ENCODE measurements at regions not wholly inside any gene's neighbourhood (a gene's known extent, or its start where the extent isn't known, plus 50 kb on each side); places are given as distances from the start of the nearest gene placed in this dataset.
A peak's percentile ranks its signal among the peaks of the same experiment; 100 is the strongest.
"Not testable (repeated sequence)": the region's sequence is repeated elsewhere in the genome, so short reads cannot be mapped to it uniquely, and the experiment has no call there.

DNA sequence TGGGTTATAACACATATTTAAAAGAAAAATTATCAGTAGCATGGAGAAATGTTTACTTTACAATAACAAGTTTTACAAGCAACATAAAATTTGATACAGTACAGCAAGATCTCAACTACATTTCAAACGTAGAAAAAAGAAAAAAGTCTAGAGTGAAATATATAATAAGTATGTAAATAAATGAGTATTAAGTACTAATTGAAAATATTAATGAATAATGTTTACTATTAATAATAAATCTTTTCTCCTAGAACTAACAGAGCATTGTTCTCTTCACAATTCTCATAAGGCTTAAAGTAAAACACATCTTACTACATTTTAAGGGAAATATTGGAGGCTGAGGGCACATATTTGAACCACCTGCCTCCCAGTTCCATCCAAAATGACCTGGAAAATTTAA is 72.1 kb downstream of the TMEM212 start:
- no peak for DNase-seq (ENCODE audit: low spot score)

- DNase-seq (ENCODE audit: low spot score) = no peak
Measured at GRCh38 chr3:171916888-171917287, 73.7 kb downstream of the TMEM212 start.

DNA sequence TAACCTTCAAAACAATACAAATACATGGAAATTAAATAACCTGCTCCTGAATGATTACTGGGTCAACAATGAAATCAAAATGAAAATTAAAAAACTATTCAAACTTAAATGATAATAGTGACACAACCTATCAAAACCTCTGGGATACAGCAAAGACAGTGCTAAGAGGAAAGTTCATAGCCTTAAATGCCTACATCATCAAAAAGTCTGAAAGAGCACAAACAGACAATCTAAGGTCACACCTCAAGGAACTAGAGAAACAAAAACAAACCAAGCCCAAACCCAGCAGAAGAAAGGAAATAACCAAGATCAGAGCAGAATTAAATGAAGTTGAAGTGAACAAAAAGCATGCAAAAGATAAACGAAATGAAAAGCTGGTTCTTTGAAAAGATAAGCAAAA is 79.5 kb downstream of the TMEM212 start:
- not testable (repeated sequence) for DNase-seq (ENCODE audit: low spot score)

- not testable (repeated sequence) for DNase-seq (ENCODE audit: low spot score)
Measured at GRCh38 chr3:171923668-171924067, 80.5 kb downstream of the TMEM212 start.

- not testable (repeated sequence) for DNase-seq (ENCODE audit: low spot score)
Measured at GRCh38 chr3:171924864-171925263, 81.7 kb downstream of the TMEM212 start.

DNA sequence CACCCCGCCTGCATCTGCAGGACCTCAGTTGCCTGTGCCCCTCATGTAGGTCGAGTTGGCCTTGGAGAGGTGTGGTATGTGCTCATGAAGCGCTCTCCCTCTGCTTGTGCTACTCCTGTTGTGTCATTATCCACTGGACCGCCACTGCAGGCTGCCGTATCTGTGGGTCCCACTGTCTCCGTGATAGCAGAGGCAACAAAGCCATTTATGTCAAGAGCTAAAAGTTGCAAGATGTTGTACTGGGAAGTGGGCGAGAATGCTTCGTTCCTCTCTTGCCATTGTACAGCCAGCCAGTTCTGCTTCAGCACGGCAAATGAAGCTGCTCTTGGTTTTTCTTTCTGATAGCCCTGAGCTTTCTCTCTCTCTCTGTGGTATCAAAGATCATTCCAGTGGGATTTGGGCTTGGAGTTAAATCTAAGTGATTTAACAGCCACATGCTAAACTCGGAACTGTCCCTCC is 89.0 kb downstream of the TMEM212 start:
- no peak for DNase-seq (ENCODE audit: low spot score)

GRCh38 chr3:171933441-171933840 is 90.3 kb downstream of the TMEM212 start:
- DNase-seq (ENCODE audit: low spot score) = no peak

- no peak for DNase-seq (ENCODE audit: low spot score)
Measured at GRCh38 chr3:171935261-171936123, 92.3 kb downstream of the TMEM212 start.

- DNase-seq (ENCODE audit: low spot score) = no peak
Measured at GRCh38 chr3:171936191-171936841, 93.2 kb downstream of the TMEM212 start.

GRCh38 chr3:171939578-171939977 is 96.4 kb downstream of the TMEM212 start:
- no peak for DNase-seq (ENCODE audit: low spot score)

DNA sequence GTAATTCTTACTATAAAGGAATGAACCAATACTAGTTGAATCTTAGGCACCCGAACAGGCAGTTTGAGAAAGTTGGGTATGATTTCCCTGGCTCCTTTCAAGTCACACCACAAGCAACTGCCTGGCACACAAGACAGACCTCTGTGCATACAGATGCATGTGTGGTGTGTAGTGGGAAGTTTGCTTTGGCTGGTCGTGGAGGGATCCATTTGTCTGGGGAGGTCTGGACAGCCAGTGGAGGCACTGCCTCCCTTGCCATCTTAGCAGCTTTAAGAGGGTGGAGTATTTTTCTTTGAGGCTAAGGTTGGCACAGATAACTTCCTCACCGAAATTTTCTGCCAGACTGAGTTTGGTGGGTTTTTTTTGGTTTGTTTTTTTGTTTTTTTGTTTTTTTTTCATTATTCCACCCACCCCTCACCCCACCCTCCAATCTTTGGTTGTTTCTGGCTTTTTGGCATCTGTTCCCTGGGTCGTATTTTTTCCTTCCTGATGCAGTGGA is 97.1 kb downstream of the TMEM212 start:
- DNase-seq (ENCODE audit: low spot score) = no peak

DNA sequence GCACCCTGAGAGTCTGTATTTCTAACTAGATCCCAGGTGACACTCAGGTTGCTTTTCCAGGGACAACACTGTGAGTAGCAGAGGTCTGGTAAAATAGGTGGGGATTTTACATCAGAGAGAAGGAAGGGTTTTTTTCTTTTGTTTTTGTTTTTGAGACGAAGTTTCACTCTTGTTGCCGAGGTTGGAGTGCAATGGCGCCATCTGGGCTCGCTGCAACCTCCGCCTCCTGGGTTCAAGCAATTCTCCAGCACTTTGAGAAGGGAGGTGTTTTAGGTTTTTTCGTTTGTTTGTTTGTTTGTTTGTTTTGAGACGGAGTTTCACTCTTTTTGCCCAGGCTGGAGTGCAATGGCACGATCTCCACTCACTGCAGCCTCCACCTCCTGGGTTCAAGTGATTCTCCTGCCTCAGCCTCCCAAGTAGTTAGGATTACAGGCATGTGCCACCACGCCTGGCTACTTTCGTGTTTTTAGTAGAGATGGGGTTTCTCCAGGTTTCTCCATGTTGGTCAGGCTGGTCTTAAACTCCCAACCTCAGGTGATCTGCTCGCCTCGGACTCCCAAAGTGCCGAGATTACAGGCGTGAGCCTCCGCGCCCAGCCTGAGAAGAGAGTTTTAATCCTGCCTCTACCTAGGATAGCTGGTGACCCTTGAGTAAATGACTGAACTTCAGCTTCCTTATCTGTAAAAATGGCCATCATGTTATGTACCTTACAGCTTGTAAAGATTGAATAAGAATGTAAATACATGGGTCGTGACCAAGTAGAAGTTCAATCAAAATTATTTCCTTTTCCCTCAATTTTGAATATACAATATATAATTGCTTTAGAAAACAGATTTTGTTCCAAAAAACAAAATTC is 95.9 kb upstream of the FNDC3B start:
- no peak for DNase-seq (ENCODE audit: low spot score)

- DNase-seq (ENCODE audit: low spot score) = peak; percentile 59
Measured at GRCh38 chr3:171944118-171945016, 95.0 kb upstream of the FNDC3B start.

GRCh38 chr3:171948674-171949073 is 90.7 kb upstream of the FNDC3B start:
- no peak for DNase-seq (ENCODE audit: low spot score)

DNA sequence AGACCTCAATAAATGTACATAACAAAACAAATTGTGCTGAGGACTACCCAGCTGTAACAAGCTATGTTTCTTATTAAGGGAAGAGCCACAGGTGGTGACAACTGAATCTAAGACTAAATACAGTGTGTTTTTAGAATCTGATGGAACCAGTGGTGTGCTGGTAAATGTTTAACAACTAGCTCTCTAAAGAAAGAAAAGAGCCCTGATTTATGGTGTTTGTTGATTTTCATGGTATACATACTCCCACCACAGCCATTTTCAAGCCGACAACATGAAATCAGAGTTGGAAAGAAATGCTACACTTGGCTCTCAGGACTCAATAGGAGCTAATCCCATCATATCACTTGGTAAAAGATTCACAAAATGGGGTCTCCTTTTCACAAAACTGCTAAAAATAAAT is 89.8 kb upstream of the FNDC3B start:
- DNase-seq (ENCODE audit: low spot score) = no peak

GRCh38 chr3:171950373-171950772 is 89.0 kb upstream of the FNDC3B start:
- peak; percentile 40 for DNase-seq (ENCODE audit: low spot score)

DNA sequence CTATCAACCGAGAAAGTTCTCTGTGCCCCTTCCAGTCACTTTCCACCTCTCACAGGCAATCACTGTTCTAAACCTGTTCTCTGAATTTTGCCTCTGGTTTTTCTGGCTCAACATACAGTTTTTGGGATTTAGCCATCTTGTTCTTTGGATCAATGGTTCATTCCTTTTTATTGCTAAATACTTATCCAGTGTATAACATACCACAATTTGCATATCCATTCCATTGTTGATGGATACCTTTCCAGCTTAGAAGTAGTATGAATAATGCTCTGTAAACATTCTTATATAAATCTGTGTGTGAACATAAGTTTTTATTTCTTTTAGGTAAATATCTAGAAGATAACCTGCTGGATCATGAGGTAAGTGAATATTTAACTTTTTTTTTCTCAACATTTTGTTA is 87.8 kb upstream of the FNDC3B start:
- DNase-seq (ENCODE audit: low spot score) = no peak

DNA sequence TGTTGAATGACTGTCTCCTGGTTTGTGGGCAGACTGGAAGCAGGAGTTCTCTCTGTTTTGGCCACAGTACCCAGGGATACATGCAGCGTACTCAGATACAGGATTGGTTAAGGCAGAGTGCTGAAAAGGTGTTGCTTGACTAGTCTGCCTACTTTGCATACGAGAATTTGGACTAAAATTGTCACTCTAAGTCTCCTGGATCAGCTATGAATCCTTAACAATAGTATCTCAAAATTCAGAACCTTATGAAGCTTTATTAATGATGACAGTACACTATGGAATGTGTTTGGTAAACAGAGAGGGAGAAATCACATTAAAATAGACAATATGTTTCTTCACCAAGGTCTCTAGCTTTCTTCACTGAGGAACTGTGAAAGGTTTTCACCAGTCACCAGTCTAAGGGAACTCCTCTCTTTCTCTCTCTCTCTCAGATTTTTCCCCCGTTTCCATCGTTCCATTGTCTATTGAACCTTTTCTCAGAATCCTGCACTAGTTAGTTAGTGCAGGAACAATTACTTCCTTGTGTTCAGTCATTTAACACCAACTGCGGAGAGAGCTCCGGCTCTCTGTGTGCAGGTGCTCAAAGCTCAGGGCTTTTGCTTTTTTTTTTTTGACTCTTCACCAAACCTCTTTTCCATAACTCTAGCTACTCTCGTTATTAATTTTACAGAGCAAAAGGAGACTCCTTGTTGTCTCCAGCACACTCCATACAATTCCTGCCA is 85.9 kb upstream of the FNDC3B start:
- DNase-seq (ENCODE audit: low spot score) = no peak

DNA sequence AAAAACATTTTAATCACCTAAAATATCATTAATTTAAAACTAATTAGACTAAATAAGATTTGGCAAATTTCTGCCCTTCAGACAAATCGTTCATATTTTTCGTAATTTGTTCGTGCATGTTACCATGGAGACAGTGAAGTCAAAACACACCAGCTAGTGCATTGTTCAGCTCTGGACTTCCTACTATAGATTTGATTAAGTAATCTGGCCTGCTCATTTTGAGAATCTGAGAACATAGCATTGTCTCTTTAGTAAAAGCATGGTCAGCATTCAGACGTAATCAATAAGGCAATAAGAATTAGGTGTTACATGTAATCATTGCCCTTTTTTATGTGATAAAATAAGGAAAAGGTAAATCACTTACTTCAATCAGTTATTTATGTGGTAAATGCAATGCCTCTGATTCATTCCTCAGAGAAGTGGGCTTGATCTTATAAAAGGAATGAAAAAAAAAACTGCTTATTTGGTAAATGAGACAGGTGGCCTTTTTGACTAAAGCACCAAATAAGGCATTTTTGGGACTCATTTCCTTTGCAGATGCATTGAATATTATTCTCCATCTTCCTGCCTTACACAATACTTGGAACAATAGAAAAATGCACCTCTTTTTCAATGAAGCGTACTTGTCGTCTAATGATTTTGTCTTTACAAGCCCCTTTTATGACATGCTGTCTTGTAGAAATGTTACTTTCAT is 84.5 kb upstream of the FNDC3B start:
- DNase-seq (ENCODE audit: low spot score) = no peak

DNA sequence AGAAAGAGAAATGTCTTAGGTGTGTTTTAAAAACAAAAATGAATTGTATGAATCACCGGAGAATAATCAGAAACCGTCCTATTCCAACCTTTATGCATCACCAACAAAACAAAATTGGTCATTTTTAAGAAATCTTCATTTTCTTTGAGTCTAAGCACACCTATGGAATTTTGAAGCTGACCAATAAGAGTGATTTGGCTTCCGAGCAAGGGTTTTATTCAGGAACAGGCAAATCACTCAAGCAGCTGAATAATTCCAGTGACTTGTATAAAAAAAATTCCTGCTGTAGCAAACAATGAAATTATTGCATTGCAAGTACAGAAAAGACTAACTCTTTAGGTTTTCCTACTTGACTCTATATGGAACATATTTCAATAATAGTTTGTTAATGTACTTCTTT is 83.8 kb upstream of the FNDC3B start:
- no peak for DNase-seq (ENCODE audit: low spot score)
